DMS153 (cell line): ENCODE measurements at regions not wholly inside any gene's neighbourhood (a gene's known extent, or its start where the extent isn't known, plus 50 kb on each side); places are given as distances from the start of the nearest gene placed in this dataset.

Experiments
- DNase-seq: peaks from one replicate; lab custom pipeline; 2025; lab: John Stamatoyannopoulos, UW

- peak; percentile 39 for DNase-seq
These were observed 66.7 kb downstream of the CD164 start for GRCh38 chr6:109315341-109316110.

GRCh38 chr6:109314313-109314712 is 68.0 kb downstream of the CD164 start:
- no peak for DNase-seq

- no peak for DNase-seq
These were observed 69.1 kb downstream of the CD164 start for GRCh38 chr6:109313139-109313538.

GRCh38 chr6:109311471-109311870 is 70.8 kb downstream of the CD164 start:
- DNase-seq = no peak

- no peak for DNase-seq
These were observed 72.3 kb downstream of the CD164 start for GRCh38 chr6:109309917-109310316.

GRCh38 chr6:109308018-109308492 is 74.2 kb downstream of the CD164 start:
- DNase-seq = no peak

GRCh38 chr6:109306733-109307132 is 75.5 kb downstream of the CD164 start:
- no peak for DNase-seq

GRCh38 chr6:109305028-109305427 is 77.2 kb downstream of the CD164 start:
- no peak for DNase-seq

GRCh38 chr6:109304284-109305015 is 77.8 kb downstream of the CD164 start:
- peak; percentile 54 for DNase-seq

GRCh38 chr6:109303640-109304283 is 78.5 kb downstream of the CD164 start:
- no peak for DNase-seq

- no peak for DNase-seq
These were observed 79.1 kb downstream of the CD164 start for GRCh38 chr6:109303164-109303563.

GRCh38 chr6:109302176-109302575 is 80.1 kb downstream of the CD164 start:
- no peak for DNase-seq

- no peak for DNase-seq
These were observed 80.8 kb downstream of the CD164 start for GRCh38 chr6:109301418-109301817.

- DNase-seq = no peak
These were observed 81.4 kb downstream of the CD164 start for GRCh38 chr6:109300874-109301273.

GRCh38 chr6:109299776-109300564 is 82.3 kb downstream of the CD164 start:
- DNase-seq = peak; percentile 74

- no peak for DNase-seq
These were observed 83.0 kb downstream of the CD164 start for GRCh38 chr6:109299265-109299607.

GRCh38 chr6:109298605-109299264 is 83.5 kb downstream of the CD164 start:
- no peak for DNase-seq

GRCh38 chr6:109297406-109298110 is 84.7 kb downstream of the CD164 start:
- no peak for DNase-seq

- peak; percentile 87 for DNase-seq
These were observed 85.3 kb downstream of the CD164 start for GRCh38 chr6:109296971-109297372.

- peak; percentile 99 for DNase-seq
These were observed 85.8 kb downstream of the CD164 start for GRCh38 chr6:109296452-109296851.

GRCh38 chr6:109295774-109296156 is 86.5 kb downstream of the CD164 start:
- no peak for DNase-seq
